DOHH2 (cell line): ENCODE measurements at regions not wholly inside any gene's neighbourhood (a gene's known extent, or its start where the extent isn't known, plus 50 kb on each side); places are given as distances from the start of the nearest gene placed in this dataset.

Experiments used
- CTCF ChIP-seq: fragments of 200-600 bp; sonication (generic); IDR thresholded peaks from one replicate; pipeline ENCODE4 v1.5.1; 2014; ENCODE audit warnings: antibody characterized with exemption, mild to moderate bottlenecking, low read depth, low read length; ENCODE audit not compliant: poor library complexity, severe bottlenecking
- EZH2phosphoT487 ChIP-seq: fragments of 200-600 bp; sonication (generic); IDR thresholded peaks from 2 replicates; pipeline ENCODE4 v1.6.1; 2017; ENCODE audit warnings: borderline replicate concordance, mild to moderate bottlenecking, antibody characterized with exemption, low read length, moderate library complexity, mixed read lengths

- TF ChIP-seq CTCF (peak; percentile 28), EZH2phosphoT487 (no peak)
Measured at GRCh38 chr12:30286345-30286926, 409.2 kb downstream of the IPO8 start.
